Stimulated activated CD8-positive, alpha-beta memory T cell treated with anti-CD3 and anti-CD28 coated beads, Interleukin-4, amount 100 ng/mL, for 48 hours (primary cell): ENCODE measurements at regions not wholly inside any gene's neighbourhood (a gene's known extent, or its start where the extent isn't known, plus 50 kb on each side); places are given as distances from the start of the nearest gene placed in this dataset.
A peak's percentile ranks its signal among the peaks of the same experiment; 100 is the strongest.
"Not testable (repeated sequence)": the region's sequence is repeated elsewhere in the genome, so short reads cannot be mapped to it uniquely, and the experiment has no call there.

ENCODE experiments used
- DNase-seq: peaks from one replicate; pipeline ENCODE4 v3.0.0-alpha.2; 2020

DNA sequence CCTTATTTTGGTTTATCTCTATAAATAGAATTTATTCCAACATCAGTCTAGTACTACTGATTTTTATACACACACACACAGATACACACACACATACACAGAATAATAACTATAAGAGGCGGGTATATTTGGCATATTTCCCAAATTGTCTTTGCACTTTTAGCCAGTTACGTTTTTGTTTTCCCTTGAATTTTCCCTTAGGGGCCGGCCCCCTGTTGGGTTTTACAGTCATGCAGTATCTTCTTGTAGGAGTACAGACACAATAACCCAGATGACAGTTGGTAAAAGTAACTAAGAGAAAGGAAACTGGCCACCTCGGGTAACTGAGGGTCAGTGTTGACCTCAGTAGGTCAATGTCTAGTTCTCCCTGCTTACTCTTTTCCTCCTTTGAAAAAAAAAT lies 50.9 kb downstream of the DISP1 start:
- no peak for DNase-seq

DNA sequence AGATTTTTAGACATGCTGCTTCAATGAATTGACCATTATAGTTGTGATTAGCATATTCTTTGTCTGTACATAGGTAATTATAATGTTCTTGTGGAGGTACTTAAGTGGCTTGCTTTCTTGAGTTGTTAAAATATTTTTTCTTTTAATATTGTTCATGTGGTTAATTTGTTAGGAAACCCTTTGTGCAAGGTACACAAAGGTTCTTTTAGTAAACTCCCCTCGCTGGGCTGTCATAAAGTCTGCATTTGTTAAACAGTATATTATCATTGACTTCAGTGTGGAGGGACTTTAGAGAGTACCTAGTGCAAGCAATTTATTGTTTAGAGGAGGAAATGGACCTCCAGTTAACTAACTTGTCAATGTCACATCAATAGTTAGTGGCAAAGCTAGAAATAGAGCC lies 52.5 kb downstream of the DISP1 start:
- DNase-seq, result no peak

DNA sequence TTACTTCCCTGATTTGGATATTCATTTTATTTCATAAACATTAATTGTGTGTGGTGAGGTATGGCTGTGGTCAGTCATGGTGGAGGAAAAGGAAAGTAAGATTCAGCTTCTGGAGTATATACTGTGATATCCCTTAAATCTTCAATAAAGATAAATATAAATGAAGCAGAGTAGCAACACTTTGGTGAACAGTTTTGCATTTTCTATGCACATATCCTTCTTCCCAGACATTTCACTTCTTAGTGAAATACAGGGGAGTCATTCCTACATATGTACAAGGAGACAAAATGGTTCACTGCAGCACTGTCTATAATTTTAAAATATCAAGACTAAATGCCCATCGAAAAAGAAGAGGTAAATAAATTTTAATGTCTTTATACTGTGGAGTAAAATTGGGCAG lies 61.3 kb downstream of the DISP1 start:
- no peak for DNase-seq

DNA sequence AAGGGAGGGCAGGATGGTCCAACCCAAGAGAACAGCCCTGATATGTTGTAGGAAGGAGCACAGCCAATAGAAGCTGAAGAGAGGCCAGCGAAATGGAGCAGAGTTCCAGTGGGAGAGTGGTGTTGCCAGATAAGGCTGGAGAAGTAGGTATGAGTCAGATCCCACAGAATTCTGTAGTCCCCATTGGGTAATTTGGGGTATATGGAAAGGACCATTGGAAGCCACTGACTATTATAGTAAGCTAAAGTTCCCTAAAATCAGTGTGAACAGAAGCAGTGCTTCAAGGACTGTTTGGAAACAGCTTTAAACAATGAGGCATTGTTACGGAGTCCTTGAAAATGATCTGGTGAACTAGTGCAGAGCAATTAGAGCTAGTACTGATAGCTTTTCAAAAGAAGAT lies 63.0 kb downstream of the DISP1 start:
- no peak for DNase-seq

DNA sequence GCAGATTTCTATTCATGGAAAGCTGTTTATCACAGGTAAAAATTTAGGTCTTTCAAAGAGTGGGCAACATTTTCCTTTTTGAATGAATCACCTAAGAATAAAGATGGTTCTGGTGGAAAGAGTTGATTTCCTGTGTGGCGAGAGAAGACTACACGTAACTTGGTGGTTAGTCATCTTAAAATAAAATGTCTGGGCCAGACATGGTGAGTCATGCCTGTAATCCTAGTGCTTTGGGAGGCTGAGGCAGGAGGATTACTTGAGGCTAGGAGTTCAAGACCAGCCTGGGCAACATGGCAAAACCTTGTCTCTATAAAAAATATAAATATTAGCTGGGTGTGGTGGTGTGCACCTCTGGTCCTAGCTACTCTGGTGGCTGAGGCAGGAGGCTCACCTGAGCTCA lies 65.7 kb downstream of the DISP1 start:
- peak; percentile 45 for DNase-seq

DNA sequence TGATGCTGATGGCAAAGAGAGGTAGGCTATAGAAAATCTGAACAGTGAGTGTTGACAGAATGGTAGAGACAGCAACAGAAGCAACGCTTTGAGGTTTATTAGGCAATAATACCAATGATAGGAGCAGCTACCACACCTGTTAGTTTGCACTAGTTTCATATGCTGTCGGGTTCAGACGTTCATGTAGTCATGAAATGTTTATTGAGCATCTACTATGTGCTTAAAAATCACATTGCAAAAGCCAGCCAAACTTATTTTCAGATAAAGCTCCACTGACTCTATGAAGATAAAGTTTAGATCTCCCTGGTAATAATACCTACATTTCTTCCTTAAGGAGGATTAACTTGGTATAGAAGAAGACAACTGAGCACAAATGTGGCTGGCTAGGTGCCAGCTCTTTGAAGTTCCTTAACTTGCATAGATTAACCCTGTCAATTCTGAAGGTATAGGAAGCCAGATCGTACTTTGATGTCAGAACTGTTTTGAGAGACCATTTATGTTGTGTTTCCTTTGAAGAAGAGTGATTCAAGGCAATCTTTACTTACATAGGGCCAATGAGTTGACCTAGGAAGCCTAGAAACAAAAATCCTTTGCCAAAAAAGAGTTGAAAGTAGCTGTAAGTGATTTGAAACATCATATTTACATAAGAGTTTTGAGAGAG lies 71.5 kb downstream of the DISP1 start:
- no peak for DNase-seq

DNA sequence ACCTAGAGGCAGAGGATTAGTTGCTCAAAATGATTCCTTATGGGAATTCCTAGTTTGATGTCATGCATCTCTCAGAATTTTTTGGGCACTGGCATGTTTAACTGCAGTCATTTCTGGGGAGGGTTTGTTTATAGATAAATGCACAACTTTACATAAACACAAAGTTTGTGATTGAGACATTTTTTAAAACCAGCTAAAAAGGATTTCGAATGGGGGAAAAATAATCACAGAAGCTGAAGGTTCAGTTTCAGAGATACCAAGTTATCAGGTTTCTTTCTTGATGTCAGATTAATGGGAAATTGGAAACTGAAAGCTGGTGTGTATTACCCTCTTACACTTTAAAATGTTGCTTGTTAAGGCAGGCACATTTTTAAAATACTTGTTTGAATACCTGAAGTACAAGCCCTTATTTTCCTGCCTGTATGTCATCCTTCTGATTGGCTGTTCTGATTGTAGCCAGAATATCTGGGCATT lies 72.1 kb downstream of the DISP1 start:
- DNase-seq, result no peak

DNA sequence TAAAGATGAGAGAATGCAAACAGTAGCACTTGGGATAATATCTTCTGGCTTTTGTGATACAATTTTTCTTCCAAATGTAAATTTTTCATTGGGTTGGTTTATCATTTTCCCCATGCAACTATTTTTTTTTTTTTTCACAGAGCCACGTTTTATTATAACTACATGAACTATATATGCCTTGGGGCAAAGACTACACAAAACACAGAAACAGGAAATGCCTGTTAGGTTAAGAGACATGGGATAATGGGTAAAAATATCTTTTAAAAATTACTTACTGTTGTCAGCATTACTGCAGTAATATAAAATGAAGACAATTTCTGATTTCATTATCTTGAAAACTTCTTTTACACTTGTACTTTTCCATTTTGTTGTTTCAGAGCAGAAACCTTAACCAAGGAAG lies 74.6 kb downstream of the DISP1 start:
- no peak for DNase-seq

DNA sequence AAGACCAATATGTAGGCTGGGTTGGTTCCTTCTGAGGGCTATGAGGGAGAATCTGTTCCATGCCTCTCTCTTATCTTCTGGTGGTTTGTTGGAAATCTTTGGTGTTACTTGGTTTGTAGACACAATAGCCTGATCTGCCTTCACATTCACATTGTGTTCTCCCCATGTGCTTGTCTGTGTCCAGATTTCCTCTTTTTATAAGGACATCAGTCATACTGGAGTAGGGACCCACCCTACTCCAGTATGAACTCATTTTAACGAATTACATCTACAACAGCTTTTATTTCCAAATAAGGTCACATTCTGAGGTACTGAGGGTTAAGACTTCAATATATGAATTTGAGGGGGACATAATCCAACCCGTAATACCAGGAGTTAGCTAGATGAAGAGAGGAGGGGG lies 75.9 kb downstream of the DISP1 start:
- no peak for DNase-seq

DNA sequence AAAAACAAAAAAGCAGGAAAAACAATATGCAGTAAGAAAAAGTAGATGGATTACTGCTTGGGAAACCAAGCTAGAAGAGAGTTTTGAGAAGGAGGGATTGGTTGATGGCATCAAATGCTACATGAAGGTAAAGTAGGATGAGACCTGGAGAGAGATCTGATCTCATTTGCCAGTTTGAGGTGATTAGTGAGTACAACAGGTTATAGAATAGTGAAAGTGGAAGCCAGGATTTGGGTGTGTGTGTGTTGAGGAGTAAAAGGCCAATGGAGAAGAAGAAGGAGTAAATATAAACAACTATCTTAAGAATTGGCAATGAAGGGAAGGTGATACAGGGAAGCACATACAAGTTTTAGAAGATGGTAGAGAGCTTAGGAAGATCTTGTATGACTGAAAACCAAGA lies 76.7 kb downstream of the DISP1 start:
- no peak for DNase-seq

DNA sequence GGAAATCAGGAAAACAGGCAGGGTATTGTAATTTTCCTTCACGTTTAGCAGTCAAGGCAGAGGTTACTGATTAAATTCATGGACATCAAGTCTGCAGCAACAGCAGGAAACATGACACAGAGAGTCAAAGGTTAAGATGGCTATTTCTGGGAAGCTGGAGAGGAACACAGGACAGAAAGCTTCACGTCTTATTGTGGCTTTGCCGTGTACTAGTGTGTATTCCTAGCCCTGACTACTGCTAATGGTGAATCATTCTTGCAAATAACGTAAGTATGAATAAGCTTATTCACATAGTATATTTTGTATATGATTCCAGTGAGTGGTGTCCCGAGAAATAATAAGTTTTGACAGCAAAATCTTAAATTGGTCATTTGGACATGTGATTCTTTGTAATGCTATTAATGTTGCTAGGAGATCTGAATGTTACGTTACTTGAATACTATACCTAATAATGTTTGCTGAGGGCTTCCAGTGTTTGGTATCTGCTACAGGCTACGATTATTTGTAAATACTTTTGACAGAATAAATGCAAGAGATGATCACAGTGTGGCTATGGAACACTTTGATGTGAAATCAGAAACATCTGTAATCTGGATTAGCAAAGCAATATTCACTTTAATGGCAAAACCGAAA lies 77.4 kb downstream of the DISP1 start:
- no peak for DNase-seq

DNA sequence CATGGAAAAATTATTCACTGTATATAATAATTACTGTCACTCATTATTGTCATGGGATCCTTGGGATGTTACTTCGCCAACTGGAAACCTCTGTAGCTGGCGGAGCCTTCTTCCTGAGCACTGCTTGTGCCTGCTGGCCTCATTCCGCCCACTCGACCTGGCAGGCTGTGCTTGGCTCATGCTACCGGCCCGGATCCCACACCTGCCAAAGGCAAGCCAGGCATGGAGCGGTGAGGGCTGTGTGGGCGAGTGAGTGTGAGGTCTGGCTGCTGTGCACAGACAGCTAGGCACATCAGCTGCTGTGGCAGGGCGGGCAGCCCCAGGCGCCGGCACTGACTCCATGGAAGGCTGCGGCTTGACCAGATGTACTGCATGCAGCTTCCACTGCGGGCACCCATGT lies 78.4 kb downstream of the DISP1 start:
- DNase-seq, result no peak

DNA sequence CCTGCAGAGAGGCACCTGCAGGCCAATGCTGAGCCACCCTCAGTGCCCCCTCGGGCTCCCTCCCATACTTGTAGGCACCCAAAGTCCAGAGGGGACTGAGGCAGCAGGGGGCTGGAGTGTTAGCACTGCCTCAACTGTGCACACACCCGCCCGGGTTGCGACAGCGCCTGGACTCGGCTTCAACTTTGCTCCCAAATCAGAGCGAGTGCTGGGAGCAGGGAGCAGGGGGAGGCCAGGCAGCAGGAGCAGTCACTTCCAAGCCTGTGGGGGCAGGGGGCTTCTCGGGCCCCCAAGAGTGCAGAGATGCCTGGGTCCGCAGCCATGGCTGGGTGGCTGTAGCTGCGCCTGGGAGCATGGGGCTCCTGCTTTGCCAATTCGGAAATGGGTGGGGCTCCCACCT lies 79.5 kb downstream of the DISP1 start:
- DNase-seq, result no peak

DNA sequence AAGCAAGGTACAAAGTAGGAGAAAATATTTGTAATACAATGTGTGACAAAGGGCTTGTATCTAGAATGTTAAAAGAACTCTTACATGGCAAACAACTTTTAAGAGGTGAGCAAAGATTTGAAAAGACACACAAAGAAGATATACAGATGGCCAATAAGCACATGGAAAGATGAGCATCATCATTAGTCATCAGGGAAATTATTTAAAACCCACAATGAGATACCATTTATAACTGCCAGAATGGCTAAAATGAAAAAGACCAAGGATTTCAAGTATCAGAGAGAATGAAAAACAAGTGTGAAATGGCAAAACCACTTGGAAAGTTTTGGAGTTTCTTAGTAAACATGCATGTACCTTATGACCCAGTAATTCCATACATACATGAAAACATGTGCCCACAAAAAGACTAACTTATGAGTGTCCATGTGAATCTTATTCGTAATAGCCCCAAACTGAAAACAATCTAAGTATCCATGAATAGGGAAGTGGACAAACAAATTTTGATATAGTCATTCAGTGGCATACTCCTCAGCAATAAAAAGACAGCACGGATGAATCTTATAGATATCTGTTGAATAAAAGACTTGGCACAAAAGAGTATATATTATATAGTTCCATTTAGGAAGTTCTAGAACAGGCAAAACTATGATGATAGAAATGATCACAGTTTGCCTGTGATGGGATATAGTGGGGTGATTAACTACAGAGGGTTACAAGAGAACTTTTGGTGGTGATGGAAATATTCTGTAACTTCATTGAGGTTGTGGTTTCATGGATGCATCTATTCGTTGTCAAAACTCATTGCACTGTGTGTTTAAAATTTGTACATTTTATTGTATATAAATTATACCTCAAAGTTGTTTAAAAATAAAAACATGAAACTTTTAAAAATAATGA lies 82.0 kb downstream of the DISP1 start:
- DNase-seq, result no peak

DNA sequence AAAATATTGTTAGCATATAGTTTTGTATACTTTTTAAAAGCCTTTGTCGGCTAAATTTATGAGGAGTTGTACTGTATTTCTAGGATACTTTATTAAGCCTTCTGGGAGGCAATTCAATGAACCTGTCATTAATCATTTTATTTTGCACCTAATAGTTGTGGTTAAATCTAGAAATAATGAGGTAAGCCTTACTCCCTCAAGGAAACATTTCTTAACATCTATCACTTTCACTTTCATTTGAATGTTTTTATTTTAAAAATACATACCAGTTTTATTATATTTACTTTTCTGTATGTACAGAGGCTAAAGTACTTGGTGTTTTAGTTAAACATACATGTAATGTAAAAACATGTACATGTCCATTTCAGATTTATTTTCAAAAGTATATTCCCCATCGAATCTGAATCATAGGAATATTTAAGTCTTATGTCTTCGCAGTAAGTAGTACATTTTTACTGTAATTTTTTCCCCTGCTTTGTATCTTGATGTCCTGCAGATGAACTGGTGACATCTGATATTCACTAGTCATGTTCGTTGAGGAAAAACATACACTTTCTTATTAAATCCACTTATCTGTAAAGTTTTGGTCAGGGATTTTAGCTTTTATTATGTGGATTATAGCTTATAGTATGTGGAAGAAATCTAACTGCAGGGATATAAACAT lies 82.8 kb downstream of the DISP1 start:
- no peak for DNase-seq

DNA sequence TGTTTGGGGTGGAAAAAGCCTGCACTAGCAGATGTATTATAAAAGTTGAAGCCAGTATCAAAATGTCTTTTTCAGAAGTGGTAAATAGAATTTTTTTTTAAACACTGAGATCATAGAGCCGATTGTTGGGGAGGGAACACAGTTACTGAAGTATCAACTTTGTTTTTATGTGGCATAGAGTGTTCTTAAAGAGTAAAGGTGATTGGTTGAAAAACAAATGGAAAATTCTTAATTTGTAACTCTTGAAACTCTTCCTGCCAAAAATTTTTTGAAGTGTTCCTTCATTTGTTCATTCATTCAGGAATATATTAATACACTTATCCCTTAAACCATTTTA lies 83.3 kb downstream of the DISP1 start:
- DNase-seq, result no peak

DNA sequence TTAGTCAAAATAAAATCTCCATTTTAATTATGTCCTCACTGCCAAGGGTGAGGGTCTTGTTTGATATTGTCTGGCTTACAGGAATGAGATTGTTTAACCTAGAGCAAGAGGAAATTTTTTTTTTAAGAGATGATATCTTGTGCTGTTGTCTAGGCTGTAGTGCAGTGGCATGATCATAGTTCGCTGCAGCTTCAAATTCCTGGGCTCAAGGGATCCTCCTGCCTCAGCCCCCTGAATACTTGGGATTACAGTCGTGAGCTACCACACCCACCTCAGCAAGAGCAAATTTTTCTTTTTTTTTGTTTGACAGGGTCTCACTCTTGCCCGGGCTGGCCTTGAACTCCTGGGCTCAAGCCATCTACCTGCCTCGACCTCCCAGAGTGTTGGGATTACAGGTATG lies 84.6 kb downstream of the DISP1 start:
- no peak for DNase-seq

DNA sequence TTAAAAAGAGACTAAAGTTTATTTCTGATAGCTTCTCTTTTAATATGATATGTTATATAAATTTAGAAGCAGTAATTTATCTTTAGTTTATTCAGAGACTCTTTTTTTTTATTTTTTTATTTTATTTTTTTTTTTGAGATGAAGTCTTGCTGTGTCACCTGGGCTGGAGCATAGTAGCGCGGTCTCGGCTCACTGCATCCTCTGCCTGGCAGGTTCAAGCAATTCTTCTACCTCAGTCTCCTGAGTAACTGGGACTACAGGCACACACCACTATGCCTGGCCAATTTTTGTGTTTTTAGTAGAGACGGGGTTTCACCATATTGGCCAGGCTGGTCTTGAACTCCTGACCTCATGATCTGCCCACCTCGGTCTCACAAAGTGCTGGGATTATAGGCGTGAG lies 89.6 kb downstream of the DISP1 start:
- DNase-seq, result no peak

DNA sequence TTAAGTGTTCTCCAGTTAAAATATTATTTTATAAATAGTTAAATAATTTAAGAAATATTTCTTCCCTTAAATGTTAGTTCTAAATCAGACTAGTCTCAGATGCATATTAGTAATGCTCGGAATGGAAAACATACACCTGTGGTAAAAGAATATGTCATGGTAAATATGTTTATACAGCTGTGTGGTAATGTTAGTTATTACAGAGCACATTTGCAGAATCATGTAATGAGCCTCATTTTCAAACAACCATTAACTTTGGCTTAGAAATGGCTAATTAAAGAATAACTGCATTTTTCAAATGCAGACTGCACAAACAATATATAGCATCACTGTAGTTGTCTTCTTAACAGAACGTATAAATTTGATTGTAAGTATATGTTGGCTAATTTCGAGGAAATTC lies 90.3 kb downstream of the DISP1 start:
- no peak for DNase-seq

DNA sequence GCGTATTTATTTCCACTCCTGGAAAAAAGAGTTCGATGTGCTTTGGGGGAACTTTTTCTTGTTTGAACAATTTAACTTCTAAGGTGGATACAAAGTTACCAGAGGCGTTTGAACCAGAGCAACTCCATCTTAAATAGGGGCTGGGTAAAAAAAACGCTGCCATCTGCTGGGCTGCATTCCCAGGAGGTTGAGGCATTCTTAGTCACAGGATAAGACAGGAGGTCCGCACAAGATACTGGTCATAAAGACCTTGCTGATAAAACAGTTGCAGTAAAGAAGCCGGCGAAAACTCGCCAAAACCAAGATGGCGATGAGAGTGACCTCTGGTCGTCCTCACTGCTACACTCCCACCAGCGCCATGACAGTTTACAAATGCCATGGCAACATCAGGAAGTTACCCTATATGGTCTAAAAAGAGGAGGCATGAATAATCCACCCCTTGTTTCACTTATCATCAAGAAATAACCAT lies 91.5 kb downstream of the DISP1 start:
- not testable (repeated sequence) for DNase-seq

DNA sequence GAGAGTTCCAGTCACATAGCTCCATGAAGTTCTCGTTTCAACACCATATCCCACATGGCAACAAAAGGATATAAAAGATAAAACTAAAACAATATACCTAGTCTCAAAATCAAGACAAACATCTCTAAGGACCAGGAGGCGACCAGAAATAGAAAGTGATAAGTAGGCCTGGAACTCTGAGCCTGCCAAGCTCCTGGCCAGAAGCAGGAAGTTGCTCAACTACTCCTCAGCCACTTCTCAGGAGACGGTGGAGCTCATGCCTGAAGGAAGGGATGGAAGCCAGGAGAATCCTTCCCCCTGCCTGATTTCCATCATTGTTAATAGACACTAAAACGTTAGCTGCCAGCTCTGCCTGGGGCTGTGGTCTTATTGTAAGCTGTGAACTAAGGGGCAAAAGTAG lies 94.7 kb downstream of the DISP1 start:
- DNase-seq, result no peak

DNA sequence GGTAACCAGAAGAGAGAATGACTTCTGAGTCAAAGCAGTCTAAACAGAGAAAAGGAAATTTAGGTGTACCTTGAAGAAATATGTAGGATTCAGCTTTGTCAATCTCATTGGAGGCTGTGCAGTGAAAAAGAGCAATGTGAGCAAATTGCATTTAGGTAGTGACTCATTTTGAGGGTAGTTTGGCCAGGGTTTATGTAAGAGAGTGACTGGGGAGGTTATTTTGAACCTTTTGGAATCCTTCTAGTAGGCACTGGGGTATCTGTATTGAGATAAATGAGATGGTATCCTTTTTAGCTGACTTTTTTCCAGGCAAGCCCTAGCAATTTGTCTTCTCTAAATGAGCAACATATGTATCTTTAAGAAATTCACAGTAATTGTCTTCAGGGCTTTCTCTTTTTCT lies 95.9 kb downstream of the DISP1 start:
- no peak for DNase-seq

DNA sequence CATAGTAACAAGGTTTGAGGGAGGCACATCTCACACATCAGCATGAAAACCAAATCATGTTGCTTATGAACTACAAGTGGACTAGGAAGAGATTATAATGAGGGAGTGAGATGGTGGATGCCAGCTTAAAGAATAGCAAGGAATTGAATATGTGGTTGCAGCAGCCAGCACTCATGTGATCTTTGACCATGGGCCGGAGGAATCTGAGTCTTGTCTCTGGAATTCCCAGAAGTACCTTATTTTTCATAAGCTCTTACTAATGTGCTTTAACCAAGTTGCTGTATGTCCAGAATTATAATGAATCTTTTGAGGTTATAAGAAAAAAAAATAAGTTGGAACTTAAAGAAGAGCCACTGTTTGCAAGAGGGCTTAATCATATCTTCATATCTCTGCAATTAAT lies 97.0 kb downstream of the DISP1 start:
- no peak for DNase-seq

DNA sequence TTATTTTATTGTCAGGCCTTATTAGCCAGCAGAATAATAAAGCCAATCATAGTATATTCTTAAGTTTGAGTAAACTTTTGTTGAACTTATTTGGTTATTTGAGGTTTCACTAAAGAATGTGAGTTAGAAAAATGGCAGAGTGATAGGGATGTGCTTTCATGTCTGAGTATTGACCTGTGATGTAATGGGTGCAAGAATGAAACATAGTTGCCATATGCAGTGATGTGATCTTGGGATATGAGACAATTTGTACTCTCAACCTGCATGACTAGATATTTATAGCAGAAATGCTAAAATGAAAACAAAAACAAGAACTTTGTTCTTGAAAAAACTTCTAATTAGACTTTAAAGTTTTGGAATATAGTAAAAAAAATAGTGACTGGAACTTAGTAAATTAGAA lies 97.9 kb downstream of the DISP1 start:
- no peak for DNase-seq
